ENCODE measurements at regions not wholly inside any gene's neighbourhood (a gene's known extent, or its start where the extent isn't known, plus 50 kb on each side); places are given as distances from the start of the nearest gene placed in this dataset.

- no peak for DNase-seq
These were observed 100.6 kb downstream of the CMPK2 start for GRCh38 chr2:6764968-6765723.

DNA sequence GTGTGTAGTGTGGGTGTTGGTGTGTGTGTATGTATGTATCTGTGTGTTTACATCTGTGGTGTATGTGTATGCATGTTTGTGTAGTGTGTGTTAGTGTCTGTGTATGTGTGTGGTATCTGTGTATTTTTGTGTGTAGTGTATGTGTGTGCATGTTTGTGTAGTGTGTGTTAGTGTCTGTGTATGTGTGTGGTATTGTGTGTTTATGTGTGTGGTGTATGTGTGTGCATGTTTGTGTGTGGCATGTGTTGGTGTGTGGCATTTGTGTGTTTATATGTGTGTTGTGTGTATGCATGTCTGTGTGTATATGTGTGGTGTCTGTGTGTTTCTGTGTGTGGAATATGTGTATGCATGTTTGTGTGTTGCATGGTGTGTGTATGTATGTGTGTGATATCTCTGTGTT is 96.4 kb downstream of the CMPK2 start:
- DNase-seq = no peak

- DNase-seq = no peak
These were observed 95.7 kb downstream of the CMPK2 start for GRCh38 chr2:6770006-6770405.

GRCh38 chr2:6771634-6772611 is 93.8 kb downstream of the CMPK2 start:
- DNase-seq = no peak

DNA sequence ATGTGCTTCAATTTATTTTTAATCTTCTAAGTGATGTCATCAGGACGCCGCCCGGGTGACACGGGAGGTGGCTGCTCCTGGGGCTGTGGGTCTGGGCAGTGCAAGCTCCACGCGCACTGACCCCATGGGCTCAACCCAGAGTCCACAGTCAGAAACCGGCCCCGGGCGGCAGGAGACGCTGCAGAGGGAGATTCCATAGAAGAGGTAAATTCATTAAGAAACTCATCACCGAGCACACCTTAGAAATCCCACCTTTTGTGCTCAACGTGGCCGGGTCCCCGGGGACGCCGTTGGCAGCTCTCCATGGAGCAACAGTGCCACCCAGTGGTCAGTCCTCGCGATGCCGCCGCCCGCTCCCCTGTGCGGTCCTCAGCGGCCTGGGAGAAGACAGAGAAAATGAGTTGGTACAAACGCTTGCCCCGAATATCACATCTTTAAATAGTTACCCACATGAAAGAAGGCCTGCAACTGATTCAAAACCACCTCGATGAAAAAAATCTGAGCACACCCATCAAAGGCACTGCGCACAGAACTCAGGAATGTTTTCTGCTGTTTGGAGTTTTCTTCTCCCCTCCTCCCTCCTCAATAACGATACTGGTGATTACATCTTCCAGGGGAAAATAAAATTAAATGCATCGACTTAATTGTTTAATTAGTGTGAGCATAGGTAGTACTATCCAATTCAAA is 92.6 kb downstream of the CMPK2 start:
- peak; percentile 67 for DNase-seq

DNA sequence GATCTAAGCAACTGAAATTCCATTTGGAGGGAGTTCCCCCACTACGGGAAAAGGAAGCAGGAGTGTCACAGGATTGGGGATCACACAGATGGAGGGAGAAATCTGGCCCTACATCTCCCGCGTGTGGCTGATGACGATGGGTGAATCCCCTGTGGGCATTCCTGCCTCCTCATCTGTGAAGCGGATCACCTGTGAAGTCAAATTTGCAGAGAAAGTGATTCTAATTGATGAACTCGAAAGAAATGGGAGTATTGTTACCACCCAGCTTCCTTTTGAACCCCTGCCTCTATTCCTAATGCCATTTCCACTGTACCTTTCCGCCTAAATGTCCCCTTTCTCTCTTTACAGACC is 92.0 kb downstream of the CMPK2 start:
- DNase-seq = no peak

- no peak for DNase-seq
These were observed 89.6 kb downstream of the CMPK2 start for GRCh38 chr2:6776125-6776524.

DNA sequence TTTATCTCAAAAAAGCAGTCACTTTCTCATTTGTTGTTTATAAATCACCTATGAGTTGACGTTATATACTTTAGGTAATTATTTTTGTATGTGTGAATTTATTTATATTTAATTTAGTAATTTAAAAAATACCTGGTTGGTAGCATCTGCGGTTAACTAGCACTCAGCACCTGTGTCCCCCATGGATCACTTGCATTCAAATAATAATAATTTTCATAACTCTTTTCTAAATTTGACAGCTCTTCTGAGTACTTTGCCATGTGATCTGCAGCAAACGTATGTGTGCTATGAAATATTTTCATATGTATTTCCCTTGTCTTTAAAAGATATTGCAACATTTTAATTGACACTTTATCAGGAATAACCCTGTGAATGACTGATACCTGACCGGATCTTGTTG is 88.1 kb downstream of the CMPK2 start:
- DNase-seq = no peak

- no peak for DNase-seq
These were observed 84.9 kb downstream of the CMPK2 start for GRCh38 chr2:6780765-6781274.

DNA sequence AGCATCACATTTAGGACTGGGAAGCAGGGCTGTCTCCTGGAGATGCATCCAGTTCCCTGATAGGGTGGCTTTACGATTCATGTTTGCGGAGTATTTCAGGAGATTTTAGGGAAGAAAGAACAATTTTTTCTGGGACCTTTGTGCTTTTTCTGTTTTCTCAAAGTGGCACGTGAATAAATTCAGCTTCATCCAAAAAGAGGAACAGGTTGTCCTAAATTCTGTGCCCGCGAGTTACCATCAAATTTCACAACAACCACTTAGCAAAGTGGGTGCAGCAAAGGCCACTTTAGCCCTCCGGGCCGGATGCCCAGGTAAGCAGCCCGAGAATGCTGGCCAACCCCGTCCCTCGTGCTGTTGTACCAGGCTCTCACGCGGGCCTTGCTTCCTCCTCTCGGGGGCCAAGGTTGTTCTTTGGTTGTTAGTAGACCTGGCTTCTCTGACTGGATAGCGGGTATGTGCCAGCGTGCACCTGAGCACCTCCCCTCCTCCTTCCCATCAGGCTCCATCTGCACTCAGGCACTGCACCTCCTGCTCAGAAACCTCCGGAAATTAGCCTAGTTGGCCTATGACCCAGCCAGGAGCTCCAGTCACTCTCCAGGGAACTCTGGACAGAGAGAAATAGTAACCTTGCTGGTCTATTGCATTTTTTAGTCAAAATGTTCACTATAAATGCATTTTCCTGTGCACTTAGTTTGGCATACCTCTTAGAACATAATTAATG is 83.0 kb downstream of the CMPK2 start:
- DNase-seq = no peak

DNA sequence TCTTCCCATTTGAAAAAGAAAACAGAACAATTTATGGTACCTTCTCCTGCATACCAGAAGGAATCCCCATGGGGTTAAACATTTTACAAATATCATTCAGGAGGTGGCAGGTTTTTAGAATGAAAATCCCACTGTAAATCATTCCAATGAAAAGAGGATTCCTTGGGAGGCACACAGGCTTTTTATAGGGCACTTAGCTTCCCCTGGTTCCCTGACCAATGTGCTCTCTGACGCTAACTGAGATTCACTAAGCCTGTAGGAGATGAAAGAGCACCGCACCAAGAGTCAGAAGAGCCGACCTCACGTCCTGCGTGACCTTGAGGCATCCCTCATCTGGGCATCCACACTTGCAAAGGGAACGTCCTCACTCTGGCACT is 82.5 kb downstream of the CMPK2 start:
- no peak for DNase-seq

GRCh38 chr2:6784291-6784690 is 81.4 kb downstream of the CMPK2 start:
- DNase-seq = no peak

DNA sequence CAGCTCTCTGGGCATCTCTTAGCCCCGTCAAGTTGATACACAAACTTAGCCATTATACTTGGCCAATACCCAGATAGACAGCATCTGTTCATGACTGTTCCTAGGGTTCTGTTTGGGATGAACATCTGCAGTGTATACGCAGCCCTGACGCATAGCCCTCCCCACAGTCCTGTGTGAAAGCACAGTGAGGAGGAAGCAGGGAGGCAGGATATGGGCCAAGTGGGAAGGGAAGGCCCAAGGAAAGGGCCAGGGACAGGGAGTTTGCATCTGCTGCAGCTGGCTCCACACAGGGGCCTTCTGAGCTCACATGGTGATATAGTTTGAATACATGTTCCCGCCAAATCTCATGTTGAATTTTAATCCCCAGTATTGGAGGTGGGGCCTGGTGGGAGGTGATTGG is 80.2 kb downstream of the CMPK2 start:
- DNase-seq = no peak

DNA sequence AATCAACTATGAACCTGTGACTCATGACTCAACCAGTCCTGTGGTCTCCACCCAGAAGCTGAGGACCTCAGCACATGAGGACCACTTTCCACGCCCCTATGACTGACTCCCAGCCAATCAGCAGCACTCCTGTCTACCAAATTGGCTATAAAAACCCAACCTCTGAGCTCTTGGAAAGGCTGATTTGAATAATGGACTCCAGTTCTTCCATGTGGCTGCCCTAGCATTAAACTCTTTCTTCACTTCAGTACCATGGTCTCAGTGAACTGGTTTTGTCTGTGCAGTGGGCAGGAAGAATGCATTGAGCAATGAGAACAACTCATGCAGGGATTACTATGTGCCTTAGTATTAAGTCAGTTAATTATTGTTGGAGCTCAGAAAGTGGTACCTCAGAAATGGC is 78.3 kb downstream of the CMPK2 start:
- DNase-seq = no peak

DNA sequence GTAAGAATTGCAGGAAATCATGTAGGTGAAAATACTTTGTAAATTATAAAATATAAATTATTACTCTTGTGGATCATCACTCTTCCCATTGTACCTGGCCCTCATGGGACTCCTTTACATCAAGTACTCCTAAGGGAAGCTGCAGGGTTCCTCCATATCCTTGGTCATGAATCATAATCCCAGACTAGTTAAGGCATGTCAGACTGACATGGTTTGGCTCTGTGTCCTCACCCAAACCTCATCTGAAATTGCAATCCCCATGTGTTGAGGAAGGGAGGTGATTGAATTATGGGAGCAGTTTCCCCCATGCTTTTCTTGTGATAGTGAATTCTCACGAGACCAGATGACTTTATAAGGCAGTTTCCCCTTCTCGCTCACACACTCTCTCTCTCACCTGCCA is 77.1 kb downstream of the CMPK2 start:
- no peak for DNase-seq

GRCh38 chr2:6789559-6790138 is 76.1 kb downstream of the CMPK2 start:
- no peak for DNase-seq

DNA sequence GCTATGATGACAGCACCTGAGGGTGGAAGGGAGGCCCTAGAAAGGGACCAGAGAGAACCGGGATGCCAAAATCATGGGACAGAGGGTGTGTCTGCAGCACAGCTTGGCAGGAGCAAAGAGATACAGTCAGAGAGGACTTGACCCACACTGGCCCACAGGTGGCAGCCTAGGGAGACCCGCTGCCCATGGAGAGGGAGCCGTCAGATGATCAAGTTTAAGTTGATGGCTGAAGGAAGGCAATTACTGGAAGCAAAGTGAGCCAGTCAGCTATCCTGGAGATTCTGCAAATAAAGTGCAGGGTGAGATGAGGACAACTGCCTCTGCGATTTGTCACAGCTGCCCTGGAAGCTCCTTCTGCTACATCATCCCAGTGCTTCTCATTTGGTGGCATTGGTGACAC is 74.0 kb downstream of the CMPK2 start:
- no peak for DNase-seq

DNA sequence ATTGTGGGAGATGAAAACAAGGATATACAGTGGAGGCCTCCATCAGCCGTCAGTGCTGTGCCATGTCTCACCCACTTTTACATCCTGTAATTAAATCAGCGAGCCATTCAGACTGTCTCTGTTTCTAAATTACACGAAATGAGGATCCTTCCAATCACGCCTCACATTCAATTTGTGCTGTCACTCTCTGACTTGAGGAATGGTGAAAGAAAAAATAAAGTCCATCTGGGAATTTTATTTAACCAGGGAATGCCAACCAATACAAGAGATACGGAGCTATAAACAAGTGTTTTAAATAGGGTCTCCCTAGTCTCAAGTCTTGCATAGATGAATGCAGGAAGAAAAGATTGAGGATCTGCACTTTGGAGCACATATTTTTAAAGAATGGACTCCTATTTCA is 72.8 kb downstream of the CMPK2 start:
- DNase-seq = no peak

- DNase-seq = no peak
These were observed 72.3 kb downstream of the CMPK2 start for GRCh38 chr2:6793371-6793770.

- DNase-seq = no peak
These were observed 71.8 kb downstream of the CMPK2 start for GRCh38 chr2:6793913-6794312.

DNA sequence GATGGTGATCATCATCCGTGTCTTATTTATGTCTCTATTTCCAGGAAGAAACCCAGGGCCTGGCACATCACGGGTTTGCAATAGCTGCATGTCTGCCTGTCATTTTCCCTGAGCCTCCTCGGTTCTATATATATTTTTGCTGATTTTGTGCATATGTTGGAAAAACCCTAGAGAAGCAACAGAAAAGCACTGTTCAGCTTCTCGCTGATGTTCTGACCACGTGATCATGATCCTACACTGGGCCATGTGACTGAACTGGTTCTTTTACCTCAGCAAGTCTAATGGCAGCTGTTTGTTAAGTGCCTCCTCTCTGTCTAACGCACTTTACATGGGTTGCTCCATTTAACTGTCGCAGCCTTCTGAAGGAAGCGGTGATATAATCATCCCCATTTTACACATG is 71.3 kb downstream of the CMPK2 start:
- no peak for DNase-seq
